ENCODE measurements at regions not wholly inside any gene's neighbourhood (a gene's known extent, or its start where the extent isn't known, plus 50 kb on each side); places are given as distances from the start of the nearest gene placed in this dataset.

- peak overlapping the region; percentile 66 for H3K4me3 ChIP-seq (ENCODE audit: low read length)
- no peak; the same call in 1 of the 2 replicates for TF ChIP-seq CTCF (conservative IDR thresholded peaks at IDR 0.05; ENCODE audit: low read length)
- DNase-seq (ENCODE audit: low read depth), result no peak
Observed at GRCh38 chr9:129322022-129322621, 144.1 kb upstream of the IER5L start.

GRCh38 chr9:129321286-129322021, 143.4 kb upstream of the IER5L start:
- TF ChIP-seq CTCF (conservative IDR thresholded peaks at IDR 0.05; ENCODE audit: low read length), result no peak
- H3K4me3 ChIP-seq (ENCODE audit: low read length), result peak overlapping the region; percentile 66
- DNase-seq (ENCODE audit: low read depth), result no peak

DNA sequence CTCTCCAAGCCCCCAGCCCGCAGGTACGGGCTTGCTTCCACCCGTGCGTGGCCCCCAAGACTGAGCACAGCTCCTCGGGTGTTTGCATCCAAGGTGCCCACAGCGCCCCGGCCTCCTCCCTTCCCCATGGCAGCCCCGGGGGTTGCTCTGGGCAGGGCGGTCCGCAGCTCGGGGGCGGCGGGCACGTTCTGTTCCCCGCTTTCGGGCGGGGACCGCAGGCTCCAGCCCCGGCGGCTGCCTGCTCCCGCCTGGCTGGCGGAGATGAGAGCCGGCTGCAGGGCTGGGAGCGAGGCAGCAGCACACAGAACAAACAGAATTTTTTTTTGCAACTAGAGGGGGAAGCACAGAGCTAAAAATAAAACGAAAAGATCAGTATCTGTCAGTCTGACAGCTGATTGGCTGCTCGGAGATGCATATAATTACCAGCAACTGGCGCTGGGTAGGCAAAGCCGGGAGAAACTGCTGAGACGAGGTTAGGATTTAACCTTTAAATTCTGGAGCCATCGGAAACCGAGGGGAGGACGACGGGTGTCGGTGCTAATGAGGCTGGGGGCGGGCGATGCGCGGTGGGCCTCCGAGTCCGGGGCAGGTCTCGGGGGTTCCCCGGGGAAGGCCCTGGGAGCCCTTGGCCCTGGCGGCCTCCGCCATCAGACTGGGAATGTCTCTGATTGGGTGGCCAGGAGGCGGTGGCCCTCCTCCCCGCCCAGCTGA, 142.7 kb upstream of the IER5L start:
- TF ChIP-seq CTCF (conservative IDR thresholded peaks at IDR 0.05; ENCODE audit: low read length), result peak; percentile 32
- peak overlapping the region; percentile 66 for H3K4me3 ChIP-seq (ENCODE audit: low read length)
- DNase-seq (ENCODE audit: low read depth), result peak; percentile 88

GRCh38 chr9:129319938-129320481, 141.9 kb upstream of the IER5L start:
- TF ChIP-seq CTCF (conservative IDR thresholded peaks at IDR 0.05; ENCODE audit: low read length), result no peak
- no peak for DNase-seq (ENCODE audit: low read depth)
- H3K4me3 ChIP-seq (ENCODE audit: low read length), result peak overlapping the region; percentile 66

DNA sequence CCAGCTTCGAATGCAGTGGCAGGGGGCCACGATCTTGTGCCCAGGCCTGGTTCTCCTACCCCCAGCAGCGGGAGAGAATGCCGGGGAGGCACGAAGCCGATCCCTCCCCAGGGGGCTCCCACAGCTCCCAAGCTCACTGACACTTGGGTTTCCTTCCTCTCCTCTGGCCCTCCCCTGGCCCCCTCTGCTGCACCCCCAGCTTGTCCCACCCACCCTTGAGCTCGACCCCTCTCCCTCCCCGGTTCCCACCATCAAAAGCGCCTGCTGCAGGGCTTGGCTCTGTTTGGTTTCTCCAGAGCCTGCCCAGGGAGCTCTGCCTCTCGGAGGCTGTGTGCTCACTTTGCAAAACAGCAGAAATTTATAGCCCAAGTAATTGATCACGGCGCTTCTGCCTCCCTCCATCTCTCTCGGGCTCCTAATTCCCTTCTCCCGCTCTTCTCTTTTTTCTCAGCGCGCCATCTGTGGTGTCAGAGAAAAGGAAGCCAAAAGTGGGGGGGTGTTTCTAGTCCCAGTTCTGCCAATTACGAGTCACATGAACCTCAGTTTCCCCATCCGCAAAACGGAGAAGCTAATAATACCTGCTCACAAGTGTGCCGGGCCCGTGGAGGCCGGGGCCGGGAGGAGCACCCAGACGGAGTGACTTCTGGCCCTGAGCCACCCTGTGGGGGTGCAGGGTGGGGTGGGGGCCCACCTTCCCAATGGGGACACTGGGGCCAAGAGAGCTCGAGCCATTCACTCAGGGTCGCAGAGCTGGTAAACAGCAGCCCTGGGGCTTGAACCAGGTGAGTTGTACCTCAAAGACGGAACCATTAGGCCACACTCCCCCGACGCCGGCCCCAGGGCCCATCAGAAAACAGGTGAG, 141.2 kb upstream of the IER5L start:
- DNase-seq (ENCODE audit: low read depth), result no peak
- TF ChIP-seq CTCF (conservative IDR thresholded peaks at IDR 0.05; ENCODE audit: low read length), result no peak
- no peak overlapping the region for H3K4me3 ChIP-seq (ENCODE audit: low read length)

DNA sequence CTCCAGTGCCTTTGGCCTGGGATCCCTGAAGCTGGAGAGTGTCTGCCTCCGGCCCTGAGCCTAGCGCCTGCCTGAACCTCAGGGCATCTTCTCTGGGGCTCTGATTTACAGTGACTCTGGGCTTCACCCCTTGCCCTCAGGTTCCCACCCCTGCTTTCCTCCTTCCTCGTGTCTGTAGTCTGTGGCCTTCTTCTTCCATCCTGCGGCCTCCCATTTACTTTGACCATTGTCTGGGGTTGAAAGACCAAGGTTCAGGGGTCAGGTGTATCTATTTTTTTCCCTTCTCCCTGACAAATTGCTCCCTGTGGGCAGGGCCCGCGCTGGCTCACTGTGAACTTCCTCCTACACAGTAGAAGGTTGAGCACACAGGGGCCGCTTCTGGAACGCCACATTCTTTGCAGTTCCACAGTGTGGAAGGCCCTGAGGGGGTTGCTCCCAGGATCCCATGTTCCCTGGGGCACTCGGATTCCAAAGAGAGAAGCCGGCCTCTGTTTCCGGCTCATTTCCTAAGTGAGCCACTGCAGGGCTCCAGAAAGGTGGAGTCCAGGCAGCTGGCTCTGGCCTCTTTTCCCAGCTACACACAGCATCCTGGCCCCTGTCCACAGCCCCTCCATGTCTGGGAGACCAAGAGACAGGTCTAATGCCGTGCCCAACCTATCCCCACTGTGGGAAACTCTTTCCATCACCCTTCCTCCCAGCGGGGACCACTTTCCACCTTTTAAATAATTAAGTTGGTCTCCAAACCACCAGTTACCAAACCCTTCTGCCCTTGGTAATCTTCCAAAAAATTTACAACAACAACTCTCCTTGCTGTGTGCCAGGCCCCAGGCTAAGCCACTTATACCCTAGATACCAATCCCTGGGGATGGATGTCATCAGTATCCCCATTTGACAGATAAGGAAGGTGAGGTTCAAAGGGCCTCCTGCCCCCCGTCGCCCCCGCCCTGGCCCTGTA, 140.3 kb upstream of the IER5L start:
- no peak for TF ChIP-seq CTCF (conservative IDR thresholded peaks at IDR 0.05; ENCODE audit: low read length)
- no peak overlapping the region for H3K4me3 ChIP-seq (ENCODE audit: low read length)
- DNase-seq (ENCODE audit: low read depth), result no peak
